Ishikawa (cell line): ENCODE measurements at regions not wholly inside any gene's neighbourhood (a gene's known extent, or its start where the extent isn't known, plus 50 kb on each side); places are given as distances from the start of the nearest gene placed in this dataset.

ENCODE experiments used
- CREB1 ChIP-seq: IDR thresholded peaks from 2 replicates; pipeline ENCODE4 v1.6.1; 2012; ENCODE audit warnings: low read depth
- TF ChIP-seq, protein P1 (sequence below): IDR thresholded peaks from 2 replicates; pipeline ENCODE4 v1.6.1; 2012

DNA sequence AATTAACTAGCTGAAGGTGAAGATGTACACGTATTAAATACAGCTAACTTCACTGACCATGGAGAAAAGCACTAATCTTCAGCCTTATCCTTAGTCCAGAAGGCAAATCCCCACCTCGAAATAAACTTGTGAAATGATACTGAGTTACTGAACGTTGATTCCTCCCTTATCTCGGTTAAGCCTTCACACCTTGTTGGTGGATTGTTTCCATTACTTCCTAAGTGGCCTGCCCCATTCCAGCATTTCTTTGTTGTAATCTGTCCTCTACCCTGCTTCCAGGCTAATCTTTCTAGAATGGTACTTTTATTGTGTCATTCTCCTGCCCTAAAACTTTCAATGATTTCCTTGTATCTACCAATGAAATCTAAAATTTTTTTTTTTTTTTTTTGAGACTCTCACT, 68.6 kb downstream of the BUB3 start:
- TF ChIP-seq CREB1 = no peak
- TF ChIP-seq, protein P1, sequence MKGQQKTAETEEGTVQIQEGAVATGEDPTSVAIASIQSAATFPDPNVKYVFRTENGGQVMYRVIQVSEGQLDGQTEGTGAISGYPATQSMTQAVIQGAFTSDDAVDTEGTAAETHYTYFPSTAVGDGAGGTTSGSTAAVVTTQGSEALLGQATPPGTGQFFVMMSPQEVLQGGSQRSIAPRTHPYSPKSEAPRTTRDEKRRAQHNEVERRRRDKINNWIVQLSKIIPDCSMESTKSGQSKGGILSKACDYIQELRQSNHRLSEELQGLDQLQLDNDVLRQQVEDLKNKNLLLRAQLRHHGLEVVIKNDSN = no peak
